Activated CD4-positive, alpha-beta T cell treated with anti-CD3 and anti-CD28 coated beads, Interleukin-2, amount 50 U/mL, for 1 hour (primary cell): ENCODE measurements at regions not wholly inside any gene's neighbourhood (a gene's known extent, or its start where the extent isn't known, plus 50 kb on each side); places are given as distances from the start of the nearest gene placed in this dataset.
"Not testable (repeated sequence)": the region's sequence is repeated elsewhere in the genome, so short reads cannot be mapped to it uniquely, and the experiment has no call there.

Experiments
- DNase-seq: peaks from one replicate; pipeline ENCODE4 v3.0.0-alpha.2; 2020

DNA sequence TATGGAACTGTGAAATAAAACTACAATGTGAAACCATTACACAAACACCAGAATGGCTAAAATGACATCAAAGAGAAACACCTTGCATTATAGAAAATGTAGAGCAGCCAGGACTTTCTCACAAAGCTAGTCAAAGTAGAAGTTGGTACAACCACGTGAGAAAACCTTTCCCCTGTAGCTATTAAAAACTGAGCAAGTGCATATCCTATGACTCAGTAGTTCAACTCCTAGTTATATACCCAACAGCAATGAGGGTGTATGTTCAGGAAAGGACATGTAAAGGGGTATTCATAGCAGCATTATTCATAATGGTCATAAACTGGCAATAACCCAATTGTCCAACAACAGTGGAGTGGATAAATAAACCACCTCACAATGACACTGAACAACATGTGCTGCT, 177.5 kb upstream of the NUDT10 start:
- DNase-seq: no peak

GRCh38 chrX:51155566-51155965, 177.1 kb upstream of the NUDT10 start:
- no peak for DNase-seq

- no peak for DNase-seq
Measured at GRCh38 chrX:51158231-51158630, 174.4 kb upstream of the NUDT10 start.

GRCh38 chrX:51159378-51159777, 173.2 kb upstream of the NUDT10 start:
- not testable (repeated sequence) for DNase-seq

GRCh38 chrX:51163730-51164129, 168.9 kb upstream of the NUDT10 start:
- no peak for DNase-seq

DNA sequence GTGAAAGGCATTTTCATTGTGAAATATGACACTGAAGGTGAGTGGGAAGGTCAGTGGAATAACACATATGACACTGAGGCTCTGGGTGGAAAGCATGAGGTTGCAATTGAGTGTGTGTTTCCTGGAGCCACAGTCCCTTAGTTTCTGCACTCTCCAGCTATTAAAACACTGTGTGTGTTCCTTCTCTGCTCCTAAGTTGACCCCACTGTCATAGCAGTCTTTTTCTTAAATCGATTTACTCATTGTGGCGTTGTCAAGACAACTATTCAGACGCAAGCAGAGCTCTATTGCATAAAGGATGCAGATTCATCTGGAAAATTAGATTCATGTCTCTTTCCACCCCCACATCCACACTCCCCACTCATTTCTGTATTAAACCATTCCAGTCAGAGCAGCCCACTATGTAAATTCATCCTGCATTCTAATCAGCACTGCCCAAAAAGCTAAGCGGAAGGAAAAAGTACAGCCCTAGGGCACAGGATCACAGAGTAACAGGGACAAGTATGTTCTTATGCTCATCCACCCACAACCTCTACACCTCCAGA, 154.2 kb upstream of the NUDT10 start:
- DNase-seq: not testable (repeated sequence)

GRCh38 chrX:51179805-51180204, 152.8 kb upstream of the NUDT10 start:
- not testable (repeated sequence) for DNase-seq

DNA sequence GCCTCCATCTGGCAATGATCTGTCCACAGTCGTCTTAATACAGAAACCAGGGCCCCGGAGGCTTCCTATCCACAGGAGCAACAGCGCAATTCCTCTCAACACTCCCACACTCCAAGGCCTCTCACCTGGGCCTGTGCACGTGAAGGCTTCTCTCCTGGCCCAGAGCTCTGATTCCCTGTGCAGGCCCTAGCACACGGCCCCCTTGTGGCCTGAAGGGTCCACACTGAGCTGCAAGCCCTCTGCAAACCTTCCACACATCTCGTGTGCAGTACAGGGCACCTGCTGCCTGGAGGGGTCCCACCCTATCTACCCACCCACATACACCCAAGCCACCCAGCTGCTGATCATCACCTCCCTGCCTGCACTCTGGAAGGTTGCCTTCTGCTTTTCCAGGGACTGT, 150.1 kb upstream of the NUDT10 start:
- DNase-seq: no peak

DNA sequence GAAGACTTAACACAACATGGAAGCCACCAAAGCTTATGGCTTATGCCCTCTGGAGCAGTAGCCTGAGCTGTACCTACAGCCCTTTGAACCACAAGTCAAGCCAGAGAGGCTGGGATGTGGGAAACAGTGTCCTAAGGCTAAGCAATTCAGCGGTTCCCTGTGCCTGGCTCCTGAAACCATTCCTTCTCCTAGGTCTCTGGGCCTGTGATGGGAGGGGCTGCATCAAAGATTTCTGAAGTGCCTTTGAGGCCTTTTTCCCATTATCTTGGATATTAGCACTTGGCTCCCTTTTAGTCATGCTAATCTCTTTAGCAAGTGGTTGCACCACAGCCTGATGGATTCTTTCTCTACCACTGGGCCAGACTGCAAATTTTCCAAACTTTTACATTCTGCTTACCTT, 140.5 kb upstream of the NUDT10 start:
- no peak for DNase-seq

- no peak for DNase-seq
Measured at GRCh38 chrX:51215266-51215665, 117.4 kb upstream of the NUDT10 start.

DNA sequence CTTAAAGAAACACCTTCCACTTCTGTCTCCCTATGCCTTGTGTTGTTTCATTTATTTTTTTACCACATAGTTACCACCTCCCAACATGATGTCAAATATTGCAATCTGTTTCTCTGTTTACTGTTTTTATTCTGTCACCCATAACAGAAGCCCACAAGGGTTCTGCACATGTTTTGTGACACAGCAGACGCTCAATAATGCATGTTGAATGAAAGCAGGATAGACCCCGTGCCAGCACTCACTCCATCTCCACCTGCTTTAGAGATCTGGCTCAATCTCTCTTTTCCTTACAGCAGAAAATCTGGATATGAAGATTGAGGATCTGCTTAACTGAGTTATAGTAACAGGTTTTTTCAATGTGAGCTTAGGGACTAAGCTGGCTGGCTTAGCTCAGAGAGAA, 116.8 kb upstream of the NUDT10 start:
- no peak for DNase-seq

DNA sequence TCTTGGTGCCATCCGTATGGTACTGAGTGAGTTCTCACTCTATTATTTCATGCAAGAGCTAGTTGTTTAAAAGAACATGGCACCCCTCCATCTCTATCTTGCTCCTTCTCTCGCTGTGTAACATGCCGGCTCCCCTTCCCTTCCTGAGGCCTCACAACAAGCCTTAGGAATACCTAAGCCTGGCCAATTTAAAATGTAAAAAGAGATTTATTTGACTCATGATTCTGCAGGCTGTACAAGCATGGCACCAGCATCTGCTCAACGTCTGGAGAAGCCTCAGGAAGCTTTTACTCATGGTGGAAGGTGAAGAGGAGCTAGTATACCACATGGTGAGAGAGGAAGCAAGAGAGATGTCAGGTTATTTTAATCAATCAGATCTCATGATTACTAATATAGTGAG, 90.4 kb upstream of the NUDT10 start:
- no peak for DNase-seq

- DNase-seq: no peak
Measured at GRCh38 chrX:51257490-51257889, 75.1 kb upstream of the NUDT10 start.

DNA sequence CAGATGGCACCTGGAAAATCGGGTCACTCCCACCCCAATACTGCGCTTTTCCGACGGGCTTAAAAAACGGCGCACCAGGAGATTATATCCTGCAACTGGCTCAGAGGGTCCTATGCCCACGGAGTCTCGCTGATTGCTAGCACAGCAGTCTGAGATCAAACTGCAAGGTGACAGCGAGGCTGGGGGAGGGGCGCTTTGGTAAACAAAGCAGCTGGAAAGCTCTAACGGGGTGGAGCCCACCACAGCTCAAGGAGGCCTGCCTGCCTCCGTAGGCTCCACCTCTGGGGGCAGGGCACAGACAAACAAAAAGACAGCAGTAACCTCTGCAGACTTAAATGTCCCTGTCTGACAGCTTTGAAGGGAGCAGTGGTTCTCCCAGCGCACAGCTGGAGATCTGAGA, 70.4 kb upstream of the NUDT10 start:
- not testable (repeated sequence) for DNase-seq

GRCh38 chrX:51272638-51273037, 60.0 kb upstream of the NUDT10 start:
- DNase-seq: no peak

- no peak for DNase-seq
Measured at GRCh38 chrX:51281758-51282318, 50.8 kb upstream of the NUDT10 start.
